ENCODE measurements at regions not wholly inside any gene's neighbourhood (a gene's known extent, or its start where the extent isn't known, plus 50 kb on each side); places are given as distances from the start of the nearest gene placed in this dataset.

- TF ChIP-seq CTCF (conservative IDR thresholded peaks at IDR 0.05 in 1 of 2, IDR thresholded peaks at IDR 0.05 in 1 of 2; ENCODE audit: extremely low read depth in 1 of 2, insufficient read depth in 1 of 2, low read depth in 1 of 2, low read length in 2 of 2) = no peak
- no peak for TF ChIP-seq EZH2 (IDR thresholded peaks at IDR 0.05; ENCODE audit: borderline replicate concordance, low read length)
Observed at GRCh38 chr12:98235301-98235700, 280.1 kb upstream of the TMPO start.
